ENCODE measurements at regions not wholly inside any gene's neighbourhood (a gene's known extent, or its start where the extent isn't known, plus 50 kb on each side); places are given as distances from the start of the nearest gene placed in this dataset.

GRCh38 chr1:90831910-90832309 lies 114.8 kb upstream of the BARHL2 start:
- peaks cover 8% of the 10 kb centered on the region for H3K4me1 ChIP-seq
- intact Hi-C loops (cut with DNase I), result no loop called here
- WGBS, 3 donors, result 34 to 53% (median 51%) methylated on average over 8 of the region's 8 CpGs
- TF ChIP-seq CTCF (IDR thresholded peaks at IDR 0.05), result no peak
- H3K4me3 ChIP-seq, result no peak overlapping the region
- no peaks in the 10 kb centered on the region for H3K9me3 ChIP-seq
- DNase-seq, result no peak
- H3K27me3 ChIP-seq (ENCODE audit: insufficient read depth in 3 of 3, low read length in 2 of 3), result peaks cover 3 to 20% (median 17%) of the 10 kb centered on the region in 3 donors
- H3K36me3 ChIP-seq (ENCODE audit: insufficient read depth in 1 of 2, low read depth in 1 of 2), result no peaks in the 10 kb centered on the region
- ATAC-seq, result no peak
- H3K27ac ChIP-seq, result no peak overlapping the region

GRCh38 chr1:90826834-90827233 lies 109.7 kb upstream of the BARHL2 start:
- intact Hi-C loops (cut with DNase I), result no loop called here
- H3K36me3 ChIP-seq (ENCODE audit: insufficient read depth in 1 of 2, low read depth in 1 of 2), result no peaks in the 10 kb centered on the region
- DNase-seq (no peak), ATAC-seq (no peak)
- no peaks in the 10 kb centered on the region for H3K9me3 ChIP-seq
- H3K4me3 ChIP-seq, result no peak overlapping the region
- no peak overlapping the region for H3K27ac ChIP-seq
- TF ChIP-seq CTCF (IDR thresholded peaks at IDR 0.05), result no peak
- no peaks in the 10 kb centered on the region for H3K4me1 ChIP-seq
- peaks cover 2 to 4% (median 3%) of the 10 kb centered on the region in 3 donors for H3K27me3 ChIP-seq (ENCODE audit: insufficient read depth in 3 of 3, low read length in 2 of 3)
- WGBS, 3 donors, result 76 to 90% (median 79%) methylated on average over 1 of the region's 1 CpG

- Histone ChIP-seq H3K27ac (no peak overlapping the region), H3K9me3 (no peaks in the 10 kb centered on the region), H3K4me1 (no peaks in the 10 kb centered on the region), H3K27me3 (ENCODE audit: insufficient read depth in 3 of 3, low read length in 2 of 3) (peaks cover 2 to 3% (median 2%) of the 10 kb centered on the region in 3 donors), H3K36me3 (ENCODE audit: insufficient read depth in 1 of 2, low read depth in 1 of 2) (no peaks in the 10 kb centered on the region), H3K4me3 (no peak overlapping the region)
- DNase-seq, result no peak
- intact Hi-C loops (cut with DNase I), result no loop called here
- 85% methylated on average over 13 of the region's 13 CpGs for WGBS, 3 donors
- ATAC-seq, result no peak
- no peak for TF ChIP-seq CTCF (IDR thresholded peaks at IDR 0.05)
Measured at GRCh38 chr1:90826024-90826423, 108.9 kb upstream of the BARHL2 start.

- intact Hi-C loops (cut with DNase I), result no loop called here
- no peak for TF ChIP-seq CTCF (IDR thresholded peaks at IDR 0.05)
- DNase-seq, result no peak
Measured at GRCh38 chr1:90824551-90824950, 107.4 kb upstream of the BARHL2 start.

GRCh38 chr1:90823686-90824085 lies 106.6 kb upstream of the BARHL2 start:
- Histone ChIP-seq H3K9me3 (no peaks in the 10 kb centered on the region), H3K36me3 (ENCODE audit: insufficient read depth in 1 of 2, low read depth in 1 of 2) (no peaks in the 10 kb centered on the region), H3K4me3 (no peak overlapping the region), H3K27me3 (ENCODE audit: insufficient read depth in 3 of 3, low read length in 2 of 3) (peaks cover 0 to 2% (median 2%) of the 10 kb centered on the region in 3 donors), H3K4me1 (no peaks in the 10 kb centered on the region), H3K27ac (no peak overlapping the region)
- no peak for DNase-seq
- ATAC-seq, result no peak
- WGBS, 3 donors, result 69 to 79% (median 70%) methylated on average over 3 of the region's 3 CpGs
- intact Hi-C loops (cut with DNase I), result no loop called here
- no peak for TF ChIP-seq CTCF (IDR thresholded peaks at IDR 0.05)

More at GRCh38 chr1:90824551-90824950, 107.4 kb upstream of the BARHL2 start:
- H3K4me3 ChIP-seq, result no peak overlapping the region
- no peaks in the 10 kb centered on the region for H3K36me3 ChIP-seq (ENCODE audit: insufficient read depth in 1 of 2, low read depth in 1 of 2)
- no peak overlapping the region for H3K27ac ChIP-seq
- H3K9me3 ChIP-seq, result no peaks in the 10 kb centered on the region
- no peaks in the 10 kb centered on the region for H3K4me1 ChIP-seq
- no peak for ATAC-seq
- 77 to 89% (median 85%) methylated on average over 3 of the region's 3 CpGs for WGBS, 3 donors
- H3K27me3 ChIP-seq (ENCODE audit: insufficient read depth in 3 of 3, low read length in 2 of 3), result peaks cover 2 to 3% (median 2%) of the 10 kb centered on the region in 3 donors
